HEK293 (cell line): ENCODE measurements at regions not wholly inside any gene's neighbourhood (a gene's known extent, or its start where the extent isn't known, plus 50 kb on each side); places are given as distances from the start of the nearest gene placed in this dataset.

Source experiments
- BCL11A ChIP-seq: fragments of 450-650 bp; formaldehyde crosslinking; IDR thresholded peaks from 2 replicates; pipeline ENCODE4 v1.5.1; 2016; ENCODE audit warnings: low read depth, missing biosample characterization, missing genetic modification characterization
- CTCF ChIP-seq: fragments of 450-650 bp; formaldehyde crosslinking; IDR thresholded peaks from 2 replicates; pipeline ENCODE4 v1.5.1; 2016; ENCODE audit warnings: missing biosample characterization, missing genetic modification characterization
- KLF17 ChIP-seq: fragments of 450-650 bp; formaldehyde crosslinking; IDR thresholded peaks from 2 replicates; pipeline ENCODE4 v1.5.1; 2016; ENCODE audit warnings: missing biosample characterization, missing genetic modification characterization
- PATZ1 ChIP-seq: fragments of 450-650 bp; formaldehyde crosslinking; IDR thresholded peaks from 2 replicates; pipeline ENCODE4 v1.5.1; 2016; ENCODE audit warnings: missing biosample characterization, missing genetic modification characterization
- REPIN1 ChIP-seq: fragments of 450-650 bp; formaldehyde crosslinking; IDR thresholded peaks from 2 replicates; pipeline ENCODE4 v1.5.1; 2017; ENCODE audit warnings: missing biosample characterization, missing genetic modification characterization, low read depth
- SETDB1 ChIP-seq: IDR thresholded peaks from one replicate; pipeline ENCODE4 v1.6.1; 2017; ENCODE audit warnings: mild to moderate bottlenecking, low read length, moderate library complexity, mixed read lengths; ENCODE audit not compliant: insufficient read length
- TRIM28 ChIP-seq: IDR thresholded peaks from 2 replicates; pipeline ENCODE4 v1.6.1; 2011; ENCODE audit warnings: low read length, control low read depth, borderline replicate concordance
- ZNF114 ChIP-seq: fragments of 450-650 bp; formaldehyde crosslinking; IDR thresholded peaks from 2 replicates; pipeline ENCODE4 v1.5.0; 2017; ENCODE audit warnings: missing biosample characterization, missing genetic modification characterization
- ZNF211 ChIP-seq: fragments of 450-650 bp; formaldehyde crosslinking; IDR thresholded peaks from 2 replicates; pipeline ENCODE4 v1.5.1; 2016; ENCODE audit warnings: low read depth, missing biosample characterization, missing genetic modification characterization
- ZNF391 ChIP-seq: fragments of 450-650 bp; formaldehyde crosslinking; IDR thresholded peaks from 2 replicates; pipeline ENCODE4 v1.5.1; 2016; ENCODE audit warnings: low read depth, missing biosample characterization, missing genetic modification characterization, borderline replicate concordance
- ZSCAN18 ChIP-seq: fragments of 450-650 bp; formaldehyde crosslinking; IDR thresholded peaks from 2 replicates; pipeline ENCODE4 v1.5.1; 2016; ENCODE audit warnings: missing biosample characterization, missing genetic modification characterization

GRCh38 chr5:165775111-165775510 is 2269.7 kb downstream of the MAT2B start:
- TF ChIP-seq SETDB1 (no peak), ZNF391 (no peak), PATZ1 (no peak), TRIM28 (no peak), REPIN1 (tag by site-specific recombination) (no peak), ZNF211 (tag by site-specific recombination) (no peak), KLF17 (tag by site-specific recombination) (no peak), ZSCAN18 (tag by site-specific recombination) (no peak), CTCF (tag by site-specific recombination) (no peak), ZNF114 (tag by site-specific recombination) (no peak), BCL11A (no peak)
